ENCODE measurements at regions not wholly inside any gene's neighbourhood (a gene's known extent, or its start where the extent isn't known, plus 50 kb on each side); places are given as distances from the start of the nearest gene placed in this dataset.
"Not testable (repeated sequence)": the region's sequence is repeated elsewhere in the genome, so short reads cannot be mapped to it uniquely, and the experiment has no call there.

- Histone ChIP-seq H3K36me3 (ENCODE audit: low read depth) (no peaks in the 10 kb centered on the region), H3K9me3 (ENCODE audit: severe bottlenecking) (no peaks in the 10 kb centered on the region), H3K4me1 (ENCODE audit: insufficient read depth, poor library complexity, severe bottlenecking) (peaks cover 7% of the 10 kb centered on the region), H3K27me3 (ENCODE audit: insufficient read depth, poor library complexity, severe bottlenecking) (no peaks in the 10 kb centered on the region), H3K4me3 (ENCODE audit: severe bottlenecking) (no peak overlapping the region), H3K27ac (ENCODE audit: poor library complexity, severe bottlenecking) (no peak overlapping the region)
- TF ChIP-seq CTCF (IDR thresholded peaks at IDR 0.05; ENCODE audit: poor library complexity, severe bottlenecking) = no peak
- ATAC-seq (ENCODE audit: low read depth) (no peak), DNase-seq (ENCODE audit: low spot score) (no peak)
Measured at GRCh38 chr1:214862421-214862820, 220.1 kb upstream of the KCNK2 start.

- Histone ChIP-seq H3K27ac (ENCODE audit: poor library complexity, severe bottlenecking) (peak overlapping the region; percentile 69), H3K4me3 (ENCODE audit: severe bottlenecking) (no peak overlapping the region), H3K27me3 (ENCODE audit: insufficient read depth, poor library complexity, severe bottlenecking) (no peaks in the 10 kb centered on the region), H3K9me3 (ENCODE audit: severe bottlenecking) (no peaks in the 10 kb centered on the region), H3K36me3 (ENCODE audit: low read depth) (no peaks in the 10 kb centered on the region), H3K4me1 (ENCODE audit: insufficient read depth, poor library complexity, severe bottlenecking) (peaks cover 7% of the 10 kb centered on the region)
- no peak for TF ChIP-seq CTCF (IDR thresholded peaks at IDR 0.05; ENCODE audit: poor library complexity, severe bottlenecking)
- ATAC-seq (ENCODE audit: low read depth) = peak; percentile 76
- DNase-seq (ENCODE audit: low spot score) = no peak
Measured at GRCh38 chr1:214864896-214865688, 217.4 kb upstream of the KCNK2 start.

GRCh38 chr1:214870426-214870825, 212.1 kb upstream of the KCNK2 start:
- H3K9me3 ChIP-seq (ENCODE audit: severe bottlenecking); H3K27me3 ChIP-seq (ENCODE audit: insufficient read depth, poor library complexity, severe bottlenecking); H3K4me1 ChIP-seq (ENCODE audit: insufficient read depth, poor library complexity, severe bottlenecking); ATAC-seq (ENCODE audit: low read depth); DNase-seq (ENCODE audit: low spot score); H3K27ac ChIP-seq (ENCODE audit: poor library complexity, severe bottlenecking); H3K4me3 ChIP-seq (ENCODE audit: severe bottlenecking); H3K36me3 ChIP-seq (ENCODE audit: low read depth): not testable (repeated sequence)

GRCh38 chr1:214880956-214881355, 201.6 kb upstream of the KCNK2 start:
- Histone ChIP-seq H3K27me3 (ENCODE audit: insufficient read depth, poor library complexity, severe bottlenecking) (no peaks in the 10 kb centered on the region), H3K27ac (ENCODE audit: poor library complexity, severe bottlenecking) (no peak overlapping the region), H3K4me3 (ENCODE audit: severe bottlenecking) (no peak overlapping the region), H3K36me3 (ENCODE audit: low read depth) (no peaks in the 10 kb centered on the region), H3K9me3 (ENCODE audit: severe bottlenecking) (no peaks in the 10 kb centered on the region), H3K4me1 (ENCODE audit: insufficient read depth, poor library complexity, severe bottlenecking) (no peaks in the 10 kb centered on the region)
- no peak for TF ChIP-seq CTCF (IDR thresholded peaks at IDR 0.05; ENCODE audit: poor library complexity, severe bottlenecking)
- no peak for DNase-seq (ENCODE audit: low spot score)
- ATAC-seq (ENCODE audit: low read depth) = no peak

GRCh38 chr1:214882616-214883015, 199.9 kb upstream of the KCNK2 start:
- no peaks in the 10 kb centered on the region for H3K27me3 ChIP-seq (ENCODE audit: insufficient read depth, poor library complexity, severe bottlenecking)
- no peak for ATAC-seq (ENCODE audit: low read depth)
- no peaks in the 10 kb centered on the region for H3K4me1 ChIP-seq (ENCODE audit: insufficient read depth, poor library complexity, severe bottlenecking)
- H3K4me3 ChIP-seq (ENCODE audit: severe bottlenecking) = no peak overlapping the region
- no peak overlapping the region for H3K27ac ChIP-seq (ENCODE audit: poor library complexity, severe bottlenecking)
- no peaks in the 10 kb centered on the region for H3K9me3 ChIP-seq (ENCODE audit: severe bottlenecking)
- no peak for DNase-seq (ENCODE audit: low spot score)
- no peak for TF ChIP-seq CTCF (IDR thresholded peaks at IDR 0.05; ENCODE audit: poor library complexity, severe bottlenecking)
- no peaks in the 10 kb centered on the region for H3K36me3 ChIP-seq (ENCODE audit: low read depth)

Measured in RWPE2 (cell line).